PC-9 (cell line): ENCODE measurements at regions not wholly inside any gene's neighbourhood (a gene's known extent, or its start where the extent isn't known, plus 50 kb on each side); places are given as distances from the start of the nearest gene placed in this dataset.

ENCODE experiments used
- BruUV-seq: library from RNA; stranded (reverse); fragments of 400-500 nt; replicated peaks from 2 replicates; lab custom pipeline; 2021; lab: Mats Ljungman, UMichigan
- CTCF ChIA-PET: fragments of 300-600 bp; sonication (Branson Sonifier 250); formaldehyde crosslinking; loops from one replicate; lab custom pipeline; 2022; ENCODE audit warnings: antibody characterized with exemption; lab: Charles Lee
- POLR2A ChIA-PET: fragments of 300-600 bp; sonication (Branson Sonifier 250); formaldehyde crosslinking; loops from one replicate; lab custom pipeline; 2022; ENCODE audit warnings: antibody characterized with exemption; ENCODE audit not compliant: unreplicated experiment; lab: Charles Lee
- DNase-seq, 2 experiments: peaks; one replicate each; pipeline versions ENCODE4 v3.0.0 to v3.0.0-alpha.2; 2015 to 2022; ENCODE audit warnings: mixed read lengths in 1 of 2
- H2AFZ ChIP-seq: fragments of 200-600 bp; sonication (generic); 2 replicates; pipeline ENCODE4 v1.8.1; 2017; ENCODE audit warnings: antibody characterized with exemption
- H3F3A ChIP-seq: fragments of 200-600 bp; sonication (generic); 2 replicates; pipeline ENCODE4 v1.8.1; 2017; ENCODE audit warnings: antibody characterized with exemption, mild to moderate bottlenecking, low read depth; ENCODE audit not compliant: insufficient read depth
- H3K27ac ChIP-seq: fragments of 200-600 bp; sonication (generic); 2 replicates; pipeline ENCODE4 v1.6.1; 2016; ENCODE audit warnings: mixed run types
- H3K27me3 ChIP-seq: fragments of 200-600 bp; sonication (generic); 2 replicates; pipeline ENCODE4 v1.6.1; 2016; ENCODE audit warnings: low read depth, mixed run types; ENCODE audit not compliant: insufficient read depth
- H3K36me3 ChIP-seq: fragments of 200-600 bp; sonication (generic); 2 replicates; pipeline ENCODE4 v1.6.1; 2016; ENCODE audit warnings: low read depth, mixed run types
- H3K4me1 ChIP-seq: fragments of 200-600 bp; sonication (generic); replicated peaks from 2 replicates; pipeline ENCODE4 v1.6.1; 2016; ENCODE audit warnings: mixed run types; ENCODE audit not compliant: insufficient read depth
- H3K4me2 ChIP-seq: fragments of 200-600 bp; sonication (generic); 2 replicates; pipeline ENCODE4 v1.6.1; 2017; ENCODE audit warnings: mixed run types
- H3K4me3 ChIP-seq: fragments of 200-600 bp; sonication (generic); 2 replicates; pipeline ENCODE4 v1.6.1; 2016; ENCODE audit warnings: mixed run types
- H3K79me2 ChIP-seq: fragments of 200-600 bp; sonication (generic); 2 replicates; pipeline ENCODE4 v1.6.1; 2017; ENCODE audit warnings: low read depth, mixed run types
- H3K9me2 ChIP-seq: fragments of 200-600 bp; sonication (generic); 2 replicates; pipeline ENCODE4 v1.8.1; 2017; ENCODE audit warnings: mild to moderate bottlenecking; ENCODE audit not compliant: insufficient read depth
- H3K9me3 ChIP-seq: fragments of 200-600 bp; sonication (generic); 2 replicates; pipeline ENCODE4 v1.8.1; 2016; ENCODE audit warnings: low read depth; ENCODE audit not compliant: insufficient read depth
- H4K20me1 ChIP-seq: fragments of 200-600 bp; sonication (generic); 2 replicates; pipeline ENCODE4 v1.8.1; 2017; ENCODE audit not compliant: insufficient read depth
- CTCF ChIP-seq: fragments of 200-600 bp; sonication (generic); conservative IDR thresholded peaks from 2 replicates; pipeline ENCODE4 v1.6.1; 2017; ENCODE audit warnings: mixed run types, antibody characterized with exemption, mild to moderate bottlenecking, moderate library complexity
- EZH2 ChIP-seq: fragments of 200-600 bp; sonication (generic); IDR thresholded peaks from 2 replicates; pipeline ENCODE4 v1.8.0; 2017; ENCODE audit warnings: antibody characterized with exemption, low read depth
- intact Hi-C: fragments of 100-400 bp; cut with micrococcal nuclease; formaldehyde crosslinking; loops from one replicate; pipeline ENCODE4 v1.10.0; 2022; ENCODE audit not compliant: unreplicated experiment

GRCh38 chr5:175113947-175114346, 330.0 kb downstream of the DRD1 start:
- DNase-seq: no peak
- POLR2A ChIA-PET: no interaction called here
- no peaks in the 10 kb centered on the region for H3K4me1 ChIP-seq
- no peaks in the 10 kb centered on the region; the same call in 1 of the 2 replicates for H3K9me3 ChIP-seq
- H3K4me3 ChIP-seq: no peak overlapping the region
- H3F3A ChIP-seq: no peaks in the 10 kb centered on the region
- H4K20me1 ChIP-seq: no peaks in the 10 kb centered on the region
- H3K36me3 ChIP-seq: no peaks in the 10 kb centered on the region
- no peak overlapping the region for H3K27ac ChIP-seq
- no peak overlapping the region for H2AFZ ChIP-seq
- CTCF ChIA-PET: no interaction called here
- H3K79me2 ChIP-seq: no peaks in the 10 kb centered on the region
- TF ChIP-seq CTCF: no peak
- TF ChIP-seq EZH2: no peak
- H3K4me2 ChIP-seq: no peak overlapping the region
- no peaks in the 10 kb centered on the region for H3K9me2 ChIP-seq
- intact Hi-C loops: no loop called here
- peaks cover 12% of the 10 kb centered on the region for H3K27me3 ChIP-seq
- BruUV-seq: no TSS peak

- no TSS peak for BruUV-seq
- no peak overlapping the region for H3K27ac ChIP-seq
- H3K9me2 ChIP-seq: no peaks in the 10 kb centered on the region
- no peaks in the 10 kb centered on the region for H3F3A ChIP-seq
- no peaks in the 10 kb centered on the region for H3K4me1 ChIP-seq
- H4K20me1 ChIP-seq: no peaks in the 10 kb centered on the region
- CTCF ChIA-PET: no interaction called here
- no peak for DNase-seq
- H3K79me2 ChIP-seq: no peaks in the 10 kb centered on the region
- no peaks in the 10 kb centered on the region for H3K36me3 ChIP-seq
- H3K4me3 ChIP-seq: no peak overlapping the region
- H3K4me2 ChIP-seq: no peak overlapping the region
- H3K27me3 ChIP-seq: peaks cover 12% of the 10 kb centered on the region
- H3K9me3 ChIP-seq: no peaks in the 10 kb centered on the region; the same call in 1 of the 2 replicates
- intact Hi-C loops: no loop called here
- no peak overlapping the region for H2AFZ ChIP-seq
- TF ChIP-seq CTCF (no peak), EZH2 (no peak)
- POLR2A ChIA-PET: no interaction called here
These were observed 334.8 kb downstream of the DRD1 start for GRCh38 chr5:175109058-175109755.

- no peaks in the 10 kb centered on the region; the same call in 1 of the 2 replicates for H3K9me3 ChIP-seq
- DNase-seq: no peak
- no peaks in the 10 kb centered on the region for H3F3A ChIP-seq
- BruUV-seq: no TSS peak
- H3K36me3 ChIP-seq: no peaks in the 10 kb centered on the region
- no peaks in the 10 kb centered on the region for H3K9me2 ChIP-seq
- no peaks in the 10 kb centered on the region for H3K79me2 ChIP-seq
- ChIA-PET CTCF (no interaction called here), POLR2A (no interaction called here)
- intact Hi-C loops: no loop called here
- no peak overlapping the region for H3K4me2 ChIP-seq
- no peak overlapping the region for H3K4me3 ChIP-seq
- no peak overlapping the region for H3K27ac ChIP-seq
- H3K27me3 ChIP-seq: peaks cover 7% of the 10 kb centered on the region; the same call in 1 of the 2 replicates
- no peaks in the 10 kb centered on the region for H4K20me1 ChIP-seq
- H3K4me1 ChIP-seq: no peaks in the 10 kb centered on the region
- TF ChIP-seq EZH2 (no peak), CTCF (no peak)
- H2AFZ ChIP-seq: no peak overlapping the region
These were observed 336.1 kb downstream of the DRD1 start for GRCh38 chr5:175107865-175108264.
